ENCODE measurements at regions not wholly inside any gene's neighbourhood (a gene's known extent, or its start where the extent isn't known, plus 50 kb on each side); places are given as distances from the start of the nearest gene placed in this dataset.
"Not testable (repeated sequence)": the region's sequence is repeated elsewhere in the genome, so short reads cannot be mapped to it uniquely, and the experiment has no call there.

DNA sequence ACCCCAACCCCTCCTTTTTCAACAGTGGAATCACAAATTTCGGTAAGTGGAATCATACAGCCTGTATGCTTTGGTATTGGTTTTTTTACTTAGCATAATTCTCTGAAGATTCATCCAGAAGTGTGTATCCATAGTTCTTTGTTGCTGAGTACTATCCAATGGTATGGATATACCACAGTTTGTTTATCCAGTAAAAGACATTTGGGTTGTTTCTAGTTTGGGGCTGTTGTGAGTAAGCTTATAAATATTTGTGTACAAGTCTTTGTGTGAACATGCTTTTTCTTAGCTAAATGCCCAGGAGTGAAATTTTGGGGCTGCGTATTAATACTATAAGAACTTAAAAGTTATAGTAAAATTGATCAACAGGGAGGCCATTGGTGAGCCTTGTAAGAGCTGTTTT, 57.5 kb upstream of the GC start:
- DNase-seq, result no peak

DNA sequence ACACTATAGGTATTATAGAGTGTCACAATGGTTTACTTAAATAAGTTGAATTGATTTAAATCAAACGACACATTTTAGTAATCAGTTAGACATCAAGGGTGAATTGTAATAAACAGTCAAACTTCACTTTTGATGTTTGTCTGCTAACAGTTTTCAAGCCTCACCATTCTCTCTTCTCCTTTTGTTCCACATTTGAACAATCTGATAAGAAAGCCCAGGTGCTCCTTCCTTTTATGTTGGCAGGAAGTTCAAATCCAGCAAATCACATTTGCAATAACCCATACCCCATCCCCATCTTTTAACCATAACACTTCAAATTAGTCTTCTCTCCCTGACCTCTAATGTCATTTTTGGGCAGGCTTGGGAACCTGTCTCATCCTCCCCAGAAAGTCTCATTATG, 63.4 kb upstream of the GC start:
- no peak for DNase-seq

DNA sequence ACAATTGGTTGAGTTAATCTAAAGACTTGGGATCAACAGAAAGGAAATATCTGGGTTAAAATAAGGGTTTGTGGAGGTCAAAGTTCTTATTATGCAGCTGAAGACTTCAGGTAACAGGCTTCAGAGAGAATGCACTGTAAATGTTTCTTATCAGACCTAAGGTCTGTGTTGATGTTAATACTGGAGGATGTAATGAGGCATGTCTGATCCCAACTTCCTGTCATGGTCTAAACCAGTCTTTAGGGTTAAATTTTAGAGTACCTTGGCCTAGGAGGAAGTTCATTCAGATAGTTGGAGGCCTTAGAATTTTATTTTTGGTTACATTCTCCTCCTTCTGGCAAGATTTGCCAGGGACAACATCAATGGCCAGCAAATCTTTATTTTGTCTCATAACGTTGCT, 72.1 kb upstream of the GC start:
- DNase-seq, result no peak

DNA sequence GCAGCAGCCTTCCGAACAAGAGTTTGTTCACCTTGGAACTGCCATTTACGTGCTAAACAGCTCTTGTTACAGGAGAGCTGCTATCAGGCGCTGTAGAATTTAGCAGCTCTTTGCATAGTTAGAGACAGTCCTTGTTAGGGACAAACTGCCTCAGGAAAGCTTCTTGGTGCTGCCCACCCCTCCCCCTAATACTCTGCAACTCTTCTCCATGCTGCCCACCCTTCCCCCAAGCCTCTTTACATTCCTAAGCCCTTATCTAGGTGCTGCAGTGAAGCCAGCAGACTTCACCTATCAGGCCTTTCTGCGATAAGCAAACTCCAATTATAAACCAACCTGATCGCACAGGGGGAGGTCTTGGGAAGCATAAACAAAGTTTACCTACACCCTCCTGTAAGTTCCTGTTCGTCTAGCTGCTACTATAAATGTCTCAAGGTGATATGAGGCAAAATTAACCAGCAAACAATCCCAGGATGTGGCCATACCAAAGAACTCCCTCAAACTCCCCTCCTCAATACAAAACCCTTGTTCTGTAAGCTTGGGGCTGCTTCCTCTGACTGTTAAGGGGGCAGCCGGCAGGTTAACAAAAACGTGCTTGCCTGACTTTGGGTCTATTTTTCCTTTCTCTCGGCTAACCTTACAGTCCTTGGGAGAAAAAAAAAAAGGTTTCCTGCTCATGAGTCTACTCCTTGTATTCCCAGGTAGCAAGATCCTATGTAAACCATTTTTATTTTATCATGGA, 74.0 kb upstream of the GC start:
- DNase-seq, result no peak

DNA sequence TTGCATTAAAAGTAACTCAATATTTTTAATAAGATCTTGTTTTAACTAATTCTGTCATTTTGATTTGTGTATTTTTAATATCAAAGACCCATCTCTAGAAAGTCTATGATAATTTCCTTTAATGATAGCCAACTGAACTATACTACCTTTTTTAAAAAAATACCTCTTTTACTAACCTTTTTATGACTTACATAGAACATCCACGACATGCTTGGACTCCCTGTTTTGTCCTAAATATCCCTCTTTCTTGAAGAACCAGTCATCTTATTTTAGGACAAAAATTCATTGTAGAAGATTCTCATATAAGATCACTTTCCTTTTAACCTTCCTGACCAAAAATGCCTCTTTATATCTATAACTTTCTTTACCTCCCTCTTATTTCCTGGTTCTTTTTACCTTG, 76.8 kb upstream of the GC start:
- no peak for DNase-seq

DNA sequence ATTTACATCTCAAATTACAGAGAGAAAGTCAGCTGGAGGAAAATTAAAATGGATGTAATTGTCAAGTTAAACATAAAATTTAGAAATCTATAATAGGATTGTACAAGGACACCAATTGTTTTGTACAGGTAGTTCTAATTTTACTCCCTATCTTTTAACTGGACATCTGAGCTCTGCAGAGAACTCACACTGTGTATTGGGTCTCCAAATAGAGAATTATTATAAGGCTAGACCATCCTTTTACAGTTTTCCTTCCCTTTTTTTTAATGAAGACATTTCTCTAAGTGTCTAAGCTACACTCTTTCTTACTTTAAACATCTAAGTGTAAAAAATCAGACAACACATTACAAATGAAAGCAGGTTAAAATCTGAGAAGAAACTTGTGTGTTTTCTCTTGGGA, 78.4 kb upstream of the GC start:
- no peak for DNase-seq

DNA sequence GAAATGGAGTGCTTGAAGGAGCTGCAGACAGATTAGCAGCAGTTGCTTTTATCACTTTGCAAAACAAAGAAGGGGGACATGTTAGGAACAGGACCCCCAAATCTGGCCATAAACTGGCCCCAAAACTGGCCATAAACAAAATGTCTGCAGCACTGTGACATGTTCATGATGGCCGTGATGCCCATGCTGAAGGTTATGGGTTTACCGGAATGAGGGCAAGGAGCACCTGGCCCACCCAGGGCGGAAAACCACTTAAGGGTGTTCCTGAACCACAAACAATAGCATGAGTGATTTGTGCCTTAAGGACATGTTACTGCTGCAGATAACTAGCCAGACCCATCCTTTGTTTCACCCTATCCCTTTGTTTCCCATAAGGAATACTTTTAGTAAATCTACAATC, 79.6 kb upstream of the GC start:
- no peak for DNase-seq

DNA sequence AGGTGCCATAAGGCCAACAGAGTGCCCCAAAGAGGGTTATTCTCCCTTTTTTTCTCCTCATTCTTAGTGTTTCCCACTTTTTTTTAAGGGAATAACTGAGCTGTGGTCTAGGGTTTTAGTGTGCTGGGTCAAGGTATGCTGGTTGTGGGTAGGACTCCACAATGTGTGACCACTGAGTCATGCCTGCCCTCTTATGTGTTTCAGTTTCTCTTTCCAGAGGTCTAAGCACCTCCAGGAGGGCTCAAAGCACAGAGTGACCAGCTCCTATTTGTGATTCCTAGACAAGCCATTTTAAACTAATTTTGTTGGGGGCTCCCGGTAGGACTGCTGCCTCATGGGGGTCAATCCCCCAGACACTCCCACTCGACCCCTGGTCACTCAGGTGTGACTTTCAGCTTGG, 80.5 kb upstream of the GC start:
- DNase-seq, result no peak

DNA sequence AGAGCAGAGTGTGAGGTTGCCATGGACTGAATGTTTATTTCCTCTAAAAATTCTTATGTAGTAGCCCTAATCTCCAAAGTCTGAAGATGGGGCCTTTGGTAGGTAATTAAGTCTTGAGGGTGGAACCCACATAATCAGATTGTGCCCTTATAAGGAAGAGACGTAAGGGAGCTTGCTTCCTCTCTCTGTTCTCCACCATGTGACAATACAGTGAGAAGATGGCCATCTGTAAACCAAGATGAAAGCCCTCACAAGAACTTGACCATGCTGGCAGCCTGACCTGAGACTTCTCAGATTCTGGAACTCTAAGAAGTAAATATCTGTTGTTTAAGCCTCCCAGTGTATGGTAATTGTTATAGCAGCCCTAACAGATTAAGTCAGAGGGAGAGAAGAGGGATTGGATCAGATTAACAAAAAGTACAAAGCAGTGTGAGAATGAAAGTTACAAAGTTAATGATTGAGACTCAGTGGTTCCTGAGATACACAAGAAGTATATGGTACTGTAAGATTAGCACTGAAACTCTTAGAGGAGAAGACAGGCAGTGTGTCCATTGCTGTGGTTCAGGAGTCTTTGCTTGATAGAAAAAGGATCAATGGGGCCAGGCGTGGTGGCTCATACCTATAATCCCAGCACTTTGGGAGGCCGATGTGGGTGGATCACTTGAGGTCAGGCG, 82.5 kb upstream of the GC start:
- DNase-seq, result no peak

DNA sequence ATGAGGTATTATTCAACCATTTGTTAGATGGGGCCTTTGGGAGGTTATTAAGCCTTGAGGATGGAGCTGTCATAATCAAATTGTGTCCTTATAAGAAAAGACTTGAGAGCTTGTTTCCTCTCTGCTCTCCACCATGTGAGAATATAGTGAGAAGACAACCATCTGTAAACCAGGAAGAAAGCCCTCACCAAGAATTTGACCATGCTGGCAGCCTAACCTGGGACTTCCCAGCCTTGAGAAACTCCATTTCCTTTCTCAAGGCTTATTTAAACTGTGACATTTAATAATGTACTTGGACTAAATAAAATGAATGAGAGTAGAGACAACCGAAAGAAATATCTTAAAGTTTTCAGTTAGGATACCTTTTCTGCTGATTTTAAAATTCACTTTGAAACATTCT, 83.7 kb upstream of the GC start:
- no peak for DNase-seq

DNA sequence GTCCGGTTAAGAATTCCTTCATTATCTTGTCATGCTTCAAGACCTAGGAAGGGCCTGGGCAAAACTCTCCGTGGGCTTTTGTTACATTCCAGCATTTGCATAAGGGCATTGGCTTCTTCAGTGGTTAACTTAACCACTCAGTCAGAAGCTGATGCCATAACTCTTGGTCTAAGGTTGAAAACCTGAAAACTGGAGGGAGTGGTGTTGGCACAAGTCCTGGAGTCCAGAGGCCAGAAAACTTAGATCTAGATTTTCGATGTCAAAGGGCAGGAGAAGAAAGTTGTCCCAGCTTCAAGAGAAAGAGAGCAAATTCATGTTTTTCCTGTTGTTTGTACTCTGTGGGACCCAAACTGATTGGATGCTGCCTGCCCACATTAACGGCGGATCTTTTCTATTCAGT, 86.6 kb upstream of the GC start:
- no peak for DNase-seq

DNA sequence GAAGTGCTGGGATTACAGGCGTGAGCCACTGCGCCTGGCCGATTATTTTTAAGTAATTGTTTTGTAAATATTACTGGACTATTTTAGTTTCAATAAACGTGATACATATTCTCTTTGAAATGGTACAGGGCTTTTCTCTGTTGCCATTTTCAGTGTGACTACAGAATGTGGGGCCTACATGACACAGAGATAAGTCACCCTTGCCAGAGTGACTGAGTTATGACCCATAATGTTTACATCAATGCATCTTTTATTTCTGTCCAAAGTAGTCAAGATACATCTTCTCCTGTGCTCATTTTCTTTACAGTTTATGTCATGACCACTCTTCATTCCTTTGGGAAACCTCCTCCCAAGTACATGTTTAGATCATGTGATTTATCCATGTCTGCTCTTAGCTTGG, 88.3 kb upstream of the GC start:
- no peak for DNase-seq

DNA sequence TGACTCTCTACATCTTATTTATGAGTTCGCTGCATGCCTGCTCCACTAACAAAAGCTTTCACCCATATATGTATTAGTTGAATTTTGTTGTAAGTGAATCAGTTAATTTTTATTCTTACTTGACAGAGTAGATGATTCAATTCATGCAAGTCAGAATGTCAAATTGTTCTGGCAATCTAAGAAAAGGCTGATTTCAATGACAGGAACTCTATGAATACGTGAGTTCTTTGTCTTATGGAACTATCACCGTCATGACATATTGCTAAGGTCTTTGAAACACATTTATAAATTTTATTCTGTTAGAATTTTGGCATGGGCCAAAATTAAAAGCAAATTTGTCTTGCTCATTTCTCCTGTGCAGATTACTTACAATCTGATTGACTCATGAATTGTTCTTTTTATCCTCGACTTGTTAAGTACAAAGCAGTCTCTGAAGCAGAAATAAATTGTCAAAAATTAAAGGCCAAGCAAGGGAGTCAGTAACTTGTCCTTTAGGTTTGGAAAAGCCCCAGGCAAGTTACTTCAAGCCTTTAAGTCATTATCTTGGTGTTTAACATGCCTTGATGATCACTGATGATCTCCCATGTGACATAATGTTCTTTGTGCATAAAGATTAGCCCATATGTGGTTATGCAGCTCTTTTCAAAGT, 89.0 kb upstream of the GC start:
- no peak for DNase-seq

DNA sequence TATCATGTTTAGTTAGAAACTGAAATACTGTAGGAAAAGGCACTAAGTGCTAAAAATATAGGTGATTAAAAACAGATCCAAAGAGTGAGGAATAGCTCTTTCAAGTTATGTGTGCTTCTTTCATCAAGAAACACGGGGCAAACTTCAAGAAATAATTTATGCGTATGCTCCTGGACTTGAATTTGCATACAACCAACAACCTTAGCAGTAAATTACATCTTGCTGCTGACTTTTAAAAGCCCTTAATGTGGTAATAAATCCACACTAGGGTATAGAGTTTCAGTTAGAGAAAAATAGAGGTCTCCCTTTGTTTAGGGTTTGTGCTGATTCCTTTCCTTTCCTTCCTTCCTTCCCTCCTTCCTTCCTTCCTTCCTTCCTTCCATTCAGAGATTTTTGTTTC, 94.5 kb upstream of the GC start:
- no peak for DNase-seq

DNA sequence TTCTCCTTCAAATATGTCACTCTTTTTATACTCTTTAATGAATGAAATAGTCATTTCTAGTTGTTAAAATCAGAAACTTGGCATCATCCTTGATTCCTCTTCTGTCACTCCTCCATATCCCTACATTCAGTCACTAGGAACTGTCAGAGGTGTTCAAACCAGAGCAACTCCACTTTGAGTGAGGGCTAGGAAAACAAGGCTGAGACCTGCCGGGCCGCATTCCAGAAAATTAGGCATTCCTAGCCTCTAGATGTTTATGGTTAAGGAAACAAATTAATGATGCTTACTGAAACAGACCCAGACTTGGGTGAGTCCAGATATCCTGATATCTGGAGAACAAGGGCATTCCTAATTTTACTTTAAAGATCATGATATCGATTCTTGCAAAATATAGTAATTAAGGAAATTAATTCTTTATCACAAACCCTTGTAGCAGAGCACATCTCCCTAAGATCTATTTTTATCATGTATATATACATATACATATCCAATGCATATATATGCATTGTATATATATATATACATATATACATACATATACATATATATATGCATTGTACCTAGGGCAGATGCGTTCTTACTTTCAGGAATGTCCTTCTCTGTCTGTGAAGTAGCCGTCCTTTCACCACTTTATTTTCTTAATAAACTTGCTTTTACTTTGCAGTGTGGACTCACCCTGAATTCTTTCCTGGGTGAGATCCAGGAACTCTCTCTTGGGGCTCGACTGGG, 98.4 kb upstream of the GC start:
- no peak for DNase-seq

DNA sequence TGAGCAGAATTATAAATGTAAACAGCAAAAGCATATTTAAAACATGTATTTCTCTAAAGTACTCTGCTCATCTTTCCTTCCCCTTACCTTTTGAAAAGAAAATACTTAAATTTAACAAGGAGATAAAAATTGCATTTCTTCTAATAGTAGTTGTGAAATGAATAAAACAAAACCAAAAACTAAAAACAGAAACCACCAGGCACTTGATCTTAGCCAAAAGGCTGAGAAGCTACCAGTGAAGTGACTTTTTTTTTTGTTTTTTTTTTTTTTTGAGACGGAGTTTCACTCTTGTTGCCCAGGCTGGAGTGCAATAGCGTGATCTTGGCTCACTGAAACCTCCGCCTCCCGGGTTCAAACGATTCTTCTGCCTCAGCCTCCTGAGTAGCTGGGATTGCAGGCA, 116.5 kb upstream of the GC start:
- not testable (repeated sequence) for DNase-seq

DNA sequence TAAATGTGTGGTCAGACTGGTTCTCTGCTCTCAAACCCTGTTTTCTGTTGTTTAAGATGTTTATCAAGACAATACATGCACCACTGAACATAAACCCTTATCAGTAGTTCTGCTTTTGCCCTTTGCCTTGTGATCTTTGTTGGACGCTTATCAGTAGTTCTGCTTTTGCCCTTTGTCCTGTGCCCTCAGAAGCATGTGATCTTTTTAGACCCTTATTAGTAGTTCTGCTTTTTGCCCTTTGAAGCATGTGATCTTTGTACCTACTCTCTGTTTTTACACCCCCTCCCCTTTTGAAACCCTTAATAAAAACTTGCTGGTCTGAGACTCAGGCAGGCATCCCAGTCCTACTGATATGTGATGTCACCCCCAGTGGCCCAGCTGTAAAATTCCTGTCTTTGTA, 121.7 kb upstream of the GC start:
- DNase-seq, result not testable (repeated sequence)

DNA sequence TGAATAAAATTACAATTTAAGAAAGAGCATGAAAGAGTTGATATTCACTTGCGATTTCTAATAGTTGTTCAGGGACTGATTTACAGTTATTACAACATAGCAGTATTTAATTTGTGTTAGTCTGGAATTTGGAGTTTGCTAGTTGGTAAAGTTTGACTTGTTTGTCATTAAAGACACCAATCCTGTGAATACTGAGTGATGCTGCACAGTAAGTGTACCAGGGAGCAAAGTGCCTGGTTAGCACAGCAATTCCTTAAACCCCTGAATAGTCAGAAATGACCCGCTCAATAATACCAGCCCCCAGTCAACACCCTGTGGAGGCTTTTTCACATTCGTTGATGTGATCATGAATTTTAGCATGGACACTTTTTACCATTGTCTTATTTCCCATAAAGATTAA, 122.2 kb upstream of the GC start:
- DNase-seq, result no peak

DNA sequence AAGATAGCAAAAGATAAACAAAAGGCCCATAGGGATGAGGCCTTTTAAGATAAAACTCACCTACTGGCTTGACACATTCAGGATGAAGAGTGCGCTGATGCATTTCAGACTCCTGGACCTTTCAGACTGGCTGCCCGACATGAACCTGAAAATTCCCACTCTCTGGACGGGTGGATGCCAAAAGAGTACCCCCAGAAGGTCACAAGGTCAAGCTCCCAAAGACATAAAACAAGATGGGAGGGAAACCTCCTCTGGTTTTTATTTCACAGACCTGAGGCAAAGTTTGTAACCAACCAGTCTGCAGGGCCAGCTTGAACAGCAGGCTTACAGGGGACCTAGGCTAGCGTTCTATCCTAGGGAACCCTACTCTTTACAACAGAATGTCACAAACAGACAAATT, 123.2 kb upstream of the GC start:
- no peak for DNase-seq

DNA sequence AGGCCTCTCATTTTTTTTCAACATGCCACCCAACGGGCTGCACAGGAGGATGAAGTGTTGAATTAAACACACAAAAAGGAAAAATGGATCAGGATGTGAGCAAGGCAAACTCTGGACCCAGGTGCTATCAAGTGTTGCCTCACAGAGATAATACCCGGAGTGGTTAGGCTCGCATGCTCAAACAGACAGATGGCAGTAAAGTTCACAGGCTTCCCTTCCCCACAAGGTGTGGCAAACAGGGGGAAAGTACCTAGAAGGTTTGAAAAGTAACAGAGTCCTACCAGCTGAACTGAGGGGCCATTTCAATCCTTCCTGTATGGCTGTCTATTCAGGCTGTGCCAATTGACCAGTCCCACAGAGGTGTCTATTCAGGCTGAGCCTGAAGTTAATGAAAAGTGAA, 123.9 kb upstream of the GC start:
- no peak for DNase-seq

DNA sequence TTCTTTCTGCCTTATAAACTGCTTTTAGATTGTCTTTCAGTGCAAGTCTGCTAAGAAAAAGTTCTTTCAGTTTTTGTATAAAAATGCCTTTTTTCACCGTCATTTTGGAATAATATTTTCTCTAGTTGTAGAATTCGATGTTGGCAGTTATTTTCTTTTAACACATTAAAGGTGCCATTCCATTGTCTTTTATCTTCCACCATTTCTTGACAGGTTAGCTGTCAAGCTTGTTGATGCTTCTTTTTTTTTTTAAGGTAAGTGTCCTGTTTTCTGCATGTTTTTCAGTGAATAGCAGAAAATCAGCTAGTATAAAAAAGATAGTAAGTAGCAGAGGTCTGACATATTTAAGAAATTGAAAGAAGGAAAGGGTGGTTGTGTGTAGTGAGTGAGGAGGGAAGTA, 118.5 kb upstream of the NPFFR2 start:
- DNase-seq, result no peak

DNA sequence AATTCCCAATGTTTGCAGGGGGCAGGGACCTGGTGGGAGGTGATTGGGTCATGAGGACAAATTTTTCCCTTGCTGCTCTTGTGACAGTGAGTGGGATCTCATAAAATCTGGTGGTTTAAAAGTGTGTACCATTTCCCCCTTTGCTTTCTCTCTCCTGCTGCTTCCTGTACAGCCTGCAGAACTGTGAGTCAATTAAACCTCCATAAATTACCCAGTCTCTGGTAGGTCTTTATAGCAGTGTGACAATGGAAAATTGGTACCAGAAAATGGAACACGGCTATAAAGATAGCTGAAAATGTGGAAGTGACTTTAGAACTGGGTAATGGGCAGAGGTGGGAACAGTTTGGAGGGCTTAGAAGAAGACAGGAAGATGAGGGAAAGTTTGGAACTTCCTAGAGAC, 108.7 kb upstream of the NPFFR2 start:
- DNase-seq, result no peak

DNA sequence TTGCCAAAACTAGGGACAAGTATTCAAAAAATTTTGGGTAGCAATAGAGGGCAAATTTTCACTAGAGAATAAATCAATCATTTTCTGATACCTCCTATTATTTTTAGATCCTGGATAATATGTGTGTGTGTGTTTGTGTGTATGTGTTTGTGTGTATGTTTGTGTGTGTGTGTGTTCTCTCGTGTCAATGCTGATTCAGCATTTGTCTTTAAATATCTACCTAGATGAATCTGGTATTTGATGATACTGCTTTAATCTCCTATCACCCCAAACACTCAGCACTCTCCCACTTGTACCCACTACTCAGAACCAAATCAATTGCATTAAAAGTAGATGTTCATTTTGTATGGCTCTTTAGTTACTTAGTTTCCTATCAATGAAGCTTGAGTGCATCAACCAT, 101.3 kb upstream of the NPFFR2 start:
- DNase-seq, result no peak

DNA sequence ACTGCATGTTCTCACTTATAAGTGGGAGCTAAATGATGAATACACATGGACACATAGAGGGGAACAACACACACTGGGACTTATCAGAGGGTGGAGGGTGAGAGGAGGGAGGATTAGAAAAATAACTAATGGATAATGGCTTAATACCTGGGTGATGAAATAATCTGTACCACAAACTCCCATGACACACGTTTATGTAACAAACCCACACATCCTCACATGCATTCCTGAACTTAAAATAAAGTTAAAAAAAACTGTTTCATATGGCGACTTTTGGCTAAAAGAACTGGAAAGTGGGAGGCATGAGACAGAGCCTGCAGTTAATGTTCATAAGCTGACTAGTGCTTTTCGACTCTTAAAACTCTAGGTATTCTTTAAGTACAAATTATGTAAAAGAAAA, 98.9 kb upstream of the NPFFR2 start:
- DNase-seq, result no peak

Measured in fibroblast of skin of scalp (primary cell).